ENCODE measurements at regions not wholly inside any gene's neighbourhood (a gene's known extent, or its start where the extent isn't known, plus 50 kb on each side); places are given as distances from the start of the nearest gene placed in this dataset.

DNA sequence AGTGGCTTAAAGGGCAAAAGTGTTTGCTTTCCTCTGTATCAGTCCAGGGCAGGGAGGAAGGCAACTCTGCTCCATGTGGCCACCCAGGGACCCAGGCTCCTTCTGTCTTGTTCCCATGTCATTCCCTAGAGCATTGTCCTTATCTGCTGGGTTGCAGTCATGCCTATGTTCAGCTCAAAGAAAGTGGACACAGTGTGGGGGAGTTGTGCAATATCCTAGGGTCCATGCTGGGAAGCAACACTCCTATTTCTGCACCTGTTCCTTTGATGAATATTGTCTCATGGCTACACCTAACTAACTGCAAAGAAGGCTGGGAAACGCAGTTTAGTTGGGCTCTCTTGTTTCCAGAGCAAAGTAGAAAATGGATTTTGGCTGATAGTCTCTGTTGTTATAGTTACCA, 107.0 kb upstream of the OTUD4 start:
- Histone ChIP-seq H3K4me3 (ENCODE audit: low read length) (no peak overlapping the region), H3K27me3 (ENCODE audit: control insufficient read depth, insufficient read depth, low read length) (no peaks in the 10 kb centered on the region), H3K27ac (ENCODE audit: low read depth, low read length) (no peak overlapping the region), H3K9ac (ENCODE audit: low read length) (no peak overlapping the region), H3K36me3 (ENCODE audit: control insufficient read depth, insufficient read depth, low read length) (no peaks in the 10 kb centered on the region), H3K4me1 (ENCODE audit: control insufficient read depth, insufficient read depth, low read length) (no peaks in the 10 kb centered on the region)

DNA sequence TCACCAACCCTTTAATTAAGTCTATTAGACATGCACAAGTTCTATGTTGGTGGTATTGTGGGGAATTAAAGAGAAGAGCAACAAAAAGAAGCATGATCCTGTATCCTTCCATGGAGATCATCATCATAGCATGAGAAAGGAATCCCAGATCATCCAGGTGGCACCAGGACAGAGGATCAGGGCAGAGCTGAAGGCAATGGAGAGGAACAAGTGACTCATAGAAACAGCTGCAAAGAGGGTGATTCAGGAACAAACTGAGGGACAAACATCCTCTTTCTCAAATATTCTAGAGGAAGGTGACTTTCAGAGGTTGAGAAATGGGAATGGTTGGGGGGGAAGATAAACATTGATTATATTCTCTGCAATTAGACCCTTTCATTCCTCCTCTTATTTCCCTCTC, 105.5 kb upstream of the OTUD4 start:
- Histone ChIP-seq H3K4me3 (ENCODE audit: low read length) (no peak overlapping the region), H3K36me3 (ENCODE audit: control insufficient read depth, insufficient read depth, low read length) (no peaks in the 10 kb centered on the region), H3K4me1 (ENCODE audit: control insufficient read depth, insufficient read depth, low read length) (no peaks in the 10 kb centered on the region), H3K27me3 (ENCODE audit: control insufficient read depth, insufficient read depth, low read length) (no peaks in the 10 kb centered on the region), H3K9ac (ENCODE audit: low read length) (no peak overlapping the region), H3K27ac (ENCODE audit: low read depth, low read length) (no peak overlapping the region)

DNA sequence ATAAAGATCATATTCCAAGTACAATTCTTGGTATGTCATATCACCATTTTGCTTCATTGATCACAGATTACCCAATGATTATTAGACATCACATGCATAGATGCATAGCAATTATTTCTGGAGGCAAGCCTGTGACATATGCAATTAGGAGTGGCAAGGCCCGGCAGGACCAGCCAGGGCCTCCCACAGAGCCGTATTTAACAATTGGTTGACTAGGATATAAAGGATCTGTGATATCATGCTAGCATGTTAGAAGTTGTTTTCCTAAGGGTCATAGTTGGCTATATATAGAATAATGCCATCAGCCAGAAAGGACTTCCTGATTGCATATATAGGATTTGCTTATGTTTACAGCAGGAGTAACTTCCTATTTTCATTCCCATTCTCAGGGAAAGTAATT, 103.5 kb upstream of the OTUD4 start:
- Histone ChIP-seq H3K36me3 (ENCODE audit: control insufficient read depth, insufficient read depth, low read length) (no peaks in the 10 kb centered on the region), H3K9ac (ENCODE audit: low read length) (no peak overlapping the region), H3K4me3 (ENCODE audit: low read length) (no peak overlapping the region), H3K27ac (ENCODE audit: low read depth, low read length) (no peak overlapping the region), H3K27me3 (ENCODE audit: control insufficient read depth, insufficient read depth, low read length) (no peaks in the 10 kb centered on the region), H3K4me1 (ENCODE audit: control insufficient read depth, insufficient read depth, low read length) (peaks cover 9% of the 10 kb centered on the region)

DNA sequence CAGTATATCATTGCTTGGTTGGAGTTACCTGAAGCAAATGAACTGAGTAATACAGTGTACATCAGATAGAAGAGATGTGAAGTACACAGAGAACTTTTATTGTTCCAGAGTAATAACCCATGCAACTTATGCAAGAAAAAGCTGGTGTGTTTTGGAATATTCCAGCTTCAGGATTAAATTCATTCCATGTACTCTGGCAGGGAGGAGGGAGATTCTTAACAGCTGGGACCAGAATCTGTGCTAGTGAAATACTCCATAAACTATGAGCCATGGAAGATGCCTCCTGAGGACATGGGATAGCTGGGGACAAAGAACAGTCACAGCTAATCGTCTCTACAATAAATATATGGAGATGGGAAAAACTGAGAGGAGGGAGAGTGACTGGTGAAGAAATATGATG, 101.6 kb upstream of the OTUD4 start:
- peaks cover 12% of the 10 kb centered on the region for H3K4me1 ChIP-seq (ENCODE audit: control insufficient read depth, insufficient read depth, low read length)
- H3K9ac ChIP-seq (ENCODE audit: low read length), result no peak overlapping the region
- H3K27me3 ChIP-seq (ENCODE audit: control insufficient read depth, insufficient read depth, low read length), result no peaks in the 10 kb centered on the region
- H3K4me3 ChIP-seq (ENCODE audit: low read length), result no peak overlapping the region
- no peaks in the 10 kb centered on the region for H3K36me3 ChIP-seq (ENCODE audit: control insufficient read depth, insufficient read depth, low read length)
- no peak overlapping the region for H3K27ac ChIP-seq (ENCODE audit: low read depth, low read length)

DNA sequence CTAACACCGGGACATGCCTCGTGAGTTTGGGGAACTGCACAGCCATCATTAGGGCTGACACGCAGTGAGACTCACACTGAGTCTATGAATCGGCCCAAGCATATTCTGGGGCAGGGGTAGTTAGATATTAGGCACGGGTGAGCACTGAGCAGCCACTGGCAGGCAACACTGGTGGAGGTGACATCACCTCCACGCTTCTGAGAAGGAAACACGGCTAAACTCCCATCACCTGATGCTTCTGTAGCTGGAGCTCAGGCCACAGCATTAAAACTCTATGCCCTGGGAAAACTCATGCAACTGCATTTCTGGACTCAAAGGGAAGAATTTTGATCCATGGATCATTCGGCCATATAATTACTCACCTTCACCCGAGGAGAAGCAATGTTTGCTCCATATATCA, 100.8 kb upstream of the OTUD4 start:
- no peak overlapping the region for H3K9ac ChIP-seq (ENCODE audit: low read length)
- H3K4me3 ChIP-seq (ENCODE audit: low read length), result no peak overlapping the region
- no peaks in the 10 kb centered on the region for H3K36me3 ChIP-seq (ENCODE audit: control insufficient read depth, insufficient read depth, low read length)
- no peak overlapping the region for H3K27ac ChIP-seq (ENCODE audit: low read depth, low read length)
- H3K27me3 ChIP-seq (ENCODE audit: control insufficient read depth, insufficient read depth, low read length), result no peaks in the 10 kb centered on the region
- H3K4me1 ChIP-seq (ENCODE audit: control insufficient read depth, insufficient read depth, low read length), result peaks cover 12% of the 10 kb centered on the region

DNA sequence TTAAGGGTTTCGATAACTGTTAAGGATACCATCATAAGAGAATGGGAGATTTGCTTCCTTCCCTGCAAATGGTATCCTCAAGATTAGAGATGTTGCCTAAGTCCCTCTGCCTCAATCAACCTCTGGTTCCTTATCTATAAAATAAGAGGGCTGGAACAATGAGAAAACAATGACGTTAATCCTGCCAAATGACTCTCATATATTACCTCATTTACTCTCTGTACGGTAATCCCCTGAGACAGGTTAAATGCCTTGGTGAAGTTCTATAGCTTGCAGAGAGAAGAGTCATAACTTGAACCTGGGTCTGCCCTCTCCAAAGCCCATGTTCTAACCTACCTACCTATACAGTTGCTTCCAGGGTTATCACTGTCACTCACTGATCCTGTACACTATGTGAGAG, 100.2 kb upstream of the OTUD4 start:
- Histone ChIP-seq H3K9ac (ENCODE audit: low read length) (no peak overlapping the region), H3K27me3 (ENCODE audit: control insufficient read depth, insufficient read depth, low read length) (no peaks in the 10 kb centered on the region), H3K27ac (ENCODE audit: low read depth, low read length) (no peak overlapping the region), H3K36me3 (ENCODE audit: control insufficient read depth, insufficient read depth, low read length) (no peaks in the 10 kb centered on the region), H3K4me3 (ENCODE audit: low read length) (no peak overlapping the region), H3K4me1 (ENCODE audit: control insufficient read depth, insufficient read depth, low read length) (peaks cover 12% of the 10 kb centered on the region)

DNA sequence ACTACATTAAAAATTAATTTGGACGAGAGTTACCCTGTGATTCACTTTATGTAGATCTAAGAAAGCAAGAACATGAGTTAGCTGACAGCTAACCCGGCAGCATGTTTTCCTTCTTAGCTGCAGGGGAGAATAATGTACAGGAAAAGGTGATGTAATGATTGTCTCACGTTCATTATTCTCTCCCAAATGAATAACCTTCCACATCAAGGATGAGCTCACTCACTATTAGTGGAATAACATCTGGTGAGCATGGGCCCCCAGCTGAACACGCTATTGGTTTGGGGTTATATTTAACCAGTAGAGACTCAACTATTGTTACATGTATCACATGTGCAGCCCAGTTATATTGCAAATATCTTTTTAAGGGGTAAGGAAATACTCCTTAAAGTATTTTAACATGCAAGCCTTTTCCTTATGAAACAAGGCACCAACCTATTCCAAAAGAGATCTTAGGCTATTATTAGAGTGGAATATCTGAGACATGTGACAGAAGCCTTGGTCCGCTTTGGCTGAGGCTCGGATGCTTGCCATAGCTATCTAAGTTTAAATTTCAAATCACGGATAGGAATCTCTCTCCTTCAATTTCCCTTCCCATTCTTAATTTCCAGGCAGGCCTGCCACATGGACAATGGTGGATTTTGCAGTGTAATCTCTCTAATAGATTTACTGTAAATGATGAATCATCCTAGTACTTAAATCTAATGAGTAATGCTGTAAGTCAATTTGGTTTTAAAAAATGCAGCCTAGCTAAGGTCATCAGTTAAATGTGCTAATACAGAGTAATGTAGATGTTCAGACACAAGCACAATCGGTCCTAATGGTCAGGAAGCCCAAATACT, 99.0 kb upstream of the OTUD4 start:
- Histone ChIP-seq H3K4me1 (ENCODE audit: control insufficient read depth, insufficient read depth, low read length) (peaks cover 12% of the 10 kb centered on the region), H3K36me3 (ENCODE audit: control insufficient read depth, insufficient read depth, low read length) (no peaks in the 10 kb centered on the region), H3K9ac (ENCODE audit: low read length) (no peak overlapping the region), H3K4me3 (ENCODE audit: low read length) (no peak overlapping the region), H3K27me3 (ENCODE audit: control insufficient read depth, insufficient read depth, low read length) (no peaks in the 10 kb centered on the region), H3K27ac (ENCODE audit: low read depth, low read length) (peak overlapping the region; percentile 24)

DNA sequence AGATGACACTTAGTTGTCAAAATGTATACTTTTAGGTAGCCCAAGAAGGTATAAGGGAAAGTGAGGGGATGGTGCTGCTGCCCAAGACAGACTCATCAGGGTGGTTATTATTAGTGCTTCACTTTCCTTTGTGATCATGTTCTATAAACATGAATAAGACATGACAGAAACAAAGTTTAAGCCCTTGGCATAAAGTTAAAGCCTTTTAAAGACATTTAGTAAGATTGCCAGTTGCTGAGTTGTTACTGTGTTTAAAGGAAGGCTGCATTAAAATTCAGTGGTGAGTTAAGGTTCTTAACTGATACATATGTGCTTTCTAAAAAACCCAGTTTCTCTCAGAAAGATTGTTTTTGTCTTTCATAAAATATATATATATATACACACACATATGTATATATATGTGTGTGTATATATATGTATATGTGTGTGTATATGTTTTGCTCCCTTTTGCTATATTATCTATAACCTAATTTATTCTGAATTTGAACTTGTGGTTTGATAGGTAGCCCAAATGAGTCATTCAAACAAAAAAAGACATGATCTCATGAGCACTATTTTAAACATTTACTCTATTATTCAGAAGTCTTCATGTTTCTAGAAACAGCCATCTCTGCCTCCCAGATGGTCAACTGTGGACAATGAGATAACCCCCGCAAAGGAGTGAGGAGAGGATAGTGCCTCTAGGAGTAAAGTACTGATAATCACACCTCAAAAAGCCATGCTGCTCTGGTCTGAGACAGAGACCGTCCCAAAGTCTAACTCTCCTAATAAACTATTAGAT, 98.1 kb upstream of the OTUD4 start:
- peaks cover 12% of the 10 kb centered on the region for H3K4me1 ChIP-seq (ENCODE audit: control insufficient read depth, insufficient read depth, low read length)
- H3K27ac ChIP-seq (ENCODE audit: low read depth, low read length), result peak overlapping the region; percentile 24
- no peak overlapping the region for H3K9ac ChIP-seq (ENCODE audit: low read length)
- no peaks in the 10 kb centered on the region for H3K27me3 ChIP-seq (ENCODE audit: control insufficient read depth, insufficient read depth, low read length)
- H3K36me3 ChIP-seq (ENCODE audit: control insufficient read depth, insufficient read depth, low read length), result no peaks in the 10 kb centered on the region
- no peak overlapping the region for H3K4me3 ChIP-seq (ENCODE audit: low read length)

DNA sequence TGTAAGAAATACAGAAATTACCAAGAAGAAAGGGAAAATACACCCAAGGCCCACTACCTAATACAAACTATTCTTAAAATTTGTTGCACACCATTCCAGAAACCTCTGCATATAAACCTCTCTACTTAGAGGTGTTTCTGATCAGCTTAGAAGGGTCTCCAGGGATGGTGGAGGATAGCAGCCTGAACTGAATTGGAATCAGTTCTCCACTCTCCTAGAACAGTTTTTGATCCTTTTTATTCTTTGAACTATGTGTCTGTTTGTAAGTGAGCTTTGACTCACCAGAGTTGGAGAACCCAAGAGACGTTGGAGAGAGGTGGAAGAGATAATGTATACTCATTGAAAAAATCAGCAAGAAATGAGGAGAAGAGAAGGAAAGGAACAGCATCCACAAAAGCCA, 96.6 kb upstream of the OTUD4 start:
- Histone ChIP-seq H3K9ac (ENCODE audit: low read length) (no peak overlapping the region), H3K4me3 (ENCODE audit: low read length) (no peak overlapping the region), H3K27ac (ENCODE audit: low read depth, low read length) (no peak overlapping the region), H3K27me3 (ENCODE audit: control insufficient read depth, insufficient read depth, low read length) (no peaks in the 10 kb centered on the region), H3K36me3 (ENCODE audit: control insufficient read depth, insufficient read depth, low read length) (no peaks in the 10 kb centered on the region), H3K4me1 (ENCODE audit: control insufficient read depth, insufficient read depth, low read length) (peaks cover 12% of the 10 kb centered on the region)

DNA sequence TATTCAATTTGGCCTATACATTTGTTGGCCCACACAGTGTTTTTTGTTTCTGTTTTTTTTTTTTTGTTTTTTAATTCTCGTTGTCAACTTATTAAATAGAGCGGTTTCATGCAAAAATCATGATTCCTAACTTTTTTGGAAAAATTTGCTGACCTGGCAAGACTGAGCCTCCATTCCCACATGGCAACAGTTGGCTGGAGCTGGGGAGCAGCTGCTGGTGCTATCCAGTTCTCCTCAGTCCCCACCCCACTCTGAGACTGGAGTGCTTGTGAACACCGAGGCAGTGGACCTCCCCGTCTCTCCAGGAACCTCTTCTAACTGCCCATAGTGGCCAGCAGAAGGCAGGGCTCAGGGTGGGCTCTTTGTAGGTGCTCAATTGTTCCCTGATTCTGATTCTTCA, 95.7 kb upstream of the OTUD4 start:
- Histone ChIP-seq H3K27ac (ENCODE audit: low read depth, low read length) (no peak overlapping the region), H3K27me3 (ENCODE audit: control insufficient read depth, insufficient read depth, low read length) (no peaks in the 10 kb centered on the region), H3K4me1 (ENCODE audit: control insufficient read depth, insufficient read depth, low read length) (peaks cover 12% of the 10 kb centered on the region), H3K9ac (ENCODE audit: low read length) (no peak overlapping the region), H3K36me3 (ENCODE audit: control insufficient read depth, insufficient read depth, low read length) (no peaks in the 10 kb centered on the region), H3K4me3 (ENCODE audit: low read length) (no peak overlapping the region)

DNA sequence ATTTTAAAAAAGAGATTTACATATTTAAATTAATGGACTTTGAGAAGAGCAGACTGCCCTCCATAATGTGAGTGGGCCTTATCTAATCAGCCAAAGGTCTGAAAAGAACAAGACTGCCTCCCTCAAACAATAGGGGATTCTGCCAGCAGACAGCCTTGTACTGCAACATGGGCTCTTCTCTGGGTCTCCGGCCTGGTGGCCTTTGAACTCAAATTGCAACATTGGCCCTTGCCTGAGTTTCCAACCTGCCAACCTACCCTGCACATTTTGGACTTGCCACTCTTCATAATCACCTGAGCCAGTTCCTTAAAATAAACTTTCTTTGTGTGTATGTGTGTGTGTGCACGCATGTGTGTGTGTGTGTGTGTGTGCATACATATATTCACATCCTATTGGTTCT, 90.8 kb upstream of the OTUD4 start:
- H3K4me3 ChIP-seq (ENCODE audit: low read length), result no peak overlapping the region
- H3K4me1 ChIP-seq (ENCODE audit: control insufficient read depth, insufficient read depth, low read length), result no peaks in the 10 kb centered on the region
- no peaks in the 10 kb centered on the region for H3K27me3 ChIP-seq (ENCODE audit: control insufficient read depth, insufficient read depth, low read length)
- no peaks in the 10 kb centered on the region for H3K36me3 ChIP-seq (ENCODE audit: control insufficient read depth, insufficient read depth, low read length)
- no peak overlapping the region for H3K9ac ChIP-seq (ENCODE audit: low read length)
- no peak overlapping the region for H3K27ac ChIP-seq (ENCODE audit: low read depth, low read length)

DNA sequence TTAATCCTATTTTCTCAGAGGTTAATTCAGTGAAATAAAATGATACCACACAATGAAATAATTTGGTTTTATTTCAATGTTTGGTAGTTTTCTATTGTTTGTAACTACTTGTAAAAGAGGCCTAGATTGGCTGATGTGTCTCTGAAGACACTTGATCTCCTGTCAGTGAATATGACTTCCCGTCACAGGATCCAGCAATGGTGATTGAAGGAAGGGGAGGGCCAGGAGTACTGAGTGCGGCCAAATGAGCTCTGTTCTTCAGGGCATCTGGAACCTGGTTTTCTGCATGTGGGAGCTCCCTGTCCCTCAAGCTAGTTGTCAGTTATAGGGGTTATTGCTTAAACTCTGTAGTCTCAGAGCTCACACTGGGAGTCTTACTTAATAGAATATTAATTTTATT, 86.5 kb upstream of the OTUD4 start:
- Histone ChIP-seq H3K9ac (ENCODE audit: low read length) (no peak overlapping the region), H3K27me3 (ENCODE audit: control insufficient read depth, insufficient read depth, low read length) (no peaks in the 10 kb centered on the region), H3K36me3 (ENCODE audit: control insufficient read depth, insufficient read depth, low read length) (no peaks in the 10 kb centered on the region), H3K4me1 (ENCODE audit: control insufficient read depth, insufficient read depth, low read length) (no peaks in the 10 kb centered on the region), H3K27ac (ENCODE audit: low read depth, low read length) (no peak overlapping the region), H3K4me3 (ENCODE audit: low read length) (no peak overlapping the region)

DNA sequence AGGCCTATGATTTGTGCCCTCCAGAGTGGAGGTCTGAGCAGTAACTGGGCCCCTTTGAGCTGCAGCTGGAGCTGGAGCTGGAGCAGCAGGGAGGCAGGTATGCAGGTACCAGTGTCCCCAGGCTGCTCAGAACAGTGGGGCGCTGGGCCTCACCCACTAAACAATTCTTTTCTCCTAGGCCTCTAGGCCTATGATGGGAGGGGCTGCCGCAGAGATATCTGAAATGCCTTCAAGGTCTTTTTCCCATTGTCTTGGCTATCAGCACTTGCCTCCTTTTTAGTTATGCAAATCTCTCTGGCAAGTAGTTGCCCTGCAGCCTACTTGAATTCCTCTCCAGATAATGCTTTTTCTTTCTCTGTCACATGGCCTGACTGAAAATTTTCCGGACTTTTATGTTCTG, 79.7 kb upstream of the OTUD4 start:
- Histone ChIP-seq H3K27me3 (ENCODE audit: control insufficient read depth, insufficient read depth, low read length) (no peaks in the 10 kb centered on the region), H3K4me3 (ENCODE audit: low read length) (no peak overlapping the region), H3K4me1 (ENCODE audit: control insufficient read depth, insufficient read depth, low read length) (no peaks in the 10 kb centered on the region), H3K9ac (ENCODE audit: low read length) (no peak overlapping the region), H3K27ac (ENCODE audit: low read depth, low read length) (no peak overlapping the region), H3K36me3 (ENCODE audit: control insufficient read depth, insufficient read depth, low read length) (no peaks in the 10 kb centered on the region)

Measured in rectal smooth muscle tissue (tissue), 1 donor.